ENCODE measurements at regions not wholly inside any gene's neighbourhood (a gene's known extent, or its start where the extent isn't known, plus 50 kb on each side); places are given as distances from the start of the nearest gene placed in this dataset.

- TF ChIP-seq, protein P1, sequence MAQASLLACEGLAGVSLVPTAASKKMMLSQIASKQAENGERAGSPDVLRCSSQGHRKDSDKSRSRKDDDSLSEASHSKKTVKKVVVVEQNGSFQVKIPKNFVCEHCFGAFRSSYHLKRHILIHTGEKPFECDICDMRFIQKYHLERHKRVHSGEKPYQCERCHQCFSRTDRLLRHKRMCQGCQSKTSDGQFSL (CRISPR knock-in tag; IDR thresholded peaks at IDR 0.05), result no peak
- no peak for TF ChIP-seq MTA3 (CRISPR knock-in tag; IDR thresholded peaks at IDR 0.05)
Measured at GRCh38 chr3:6354653-6355052, 506.3 kb upstream of the GRM7 start.
